RWPE2 (cell line): ENCODE measurements at regions not wholly inside any gene's neighbourhood (a gene's known extent, or its start where the extent isn't known, plus 50 kb on each side); places are given as distances from the start of the nearest gene placed in this dataset.
A peak's percentile ranks its signal among the peaks of the same experiment; 100 is the strongest.

Experiments used
- ATAC-seq: fragments of 200-7000 bp; cut with Tn5 transposase; 3 replicates; pipeline ENCODE4 v1.9.1; 2021; ENCODE audit warnings: low read depth
- DNase-seq: peaks from one replicate; pipeline ENCODE4 v3.0.0-alpha.2; 2020; ENCODE audit warnings: low spot score
- H3K27ac ChIP-seq: fragments of 450-650 bp; 2 replicates; pipeline ENCODE4 v1.5.1; 2017; ENCODE audit warnings: mild to moderate bottlenecking; ENCODE audit not compliant: poor library complexity, severe bottlenecking
- H3K27me3 ChIP-seq: fragments of 250-450 bp; sonication (Bioruptor Pico); 2 replicates; pipeline ENCODE4 v1.5.1; 2021; ENCODE audit warnings: mild to moderate bottlenecking, moderate library complexity; ENCODE audit not compliant: insufficient read depth, poor library complexity, severe bottlenecking
- H3K36me3 ChIP-seq: fragments of 250-450 bp; sonication (Bioruptor Pico); 2 replicates; pipeline ENCODE4 v1.5.1; 2020; ENCODE audit warnings: low read depth, mild to moderate bottlenecking, moderate library complexity
- H3K4me1 ChIP-seq: fragments of 250-450 bp; sonication (Bioruptor Pico); 2 replicates; pipeline ENCODE4 v1.5.1; 2021; ENCODE audit warnings: mild to moderate bottlenecking, moderate library complexity; ENCODE audit not compliant: insufficient read depth, poor library complexity, severe bottlenecking
- H3K4me3 ChIP-seq: fragments of 250-450 bp; sonication (Bioruptor Pico); 2 replicates; pipeline ENCODE4 v1.5.1; 2021; ENCODE audit warnings: mild to moderate bottlenecking, moderate library complexity; ENCODE audit not compliant: severe bottlenecking
- H3K9me3 ChIP-seq: fragments of 250-450 bp; sonication (Bioruptor Pico); 2 replicates; pipeline ENCODE4 v1.5.1; 2021; ENCODE audit warnings: mild to moderate bottlenecking, moderate library complexity; ENCODE audit not compliant: severe bottlenecking
- CTCF ChIP-seq: fragments of 450-650 bp; IDR thresholded peaks from one replicate; pipeline ENCODE4 v1.5.1; 2017; ENCODE audit warnings: mild to moderate bottlenecking, moderate library complexity; ENCODE audit not compliant: poor library complexity, severe bottlenecking

GRCh38 chr16:47848421-47849109, 307.2 kb downstream of the ABCC12 start:
- peaks cover 21% of the 10 kb centered on the region for H3K4me1 ChIP-seq
- no peaks in the 10 kb centered on the region for H3K36me3 ChIP-seq
- no peak overlapping the region for H3K4me3 ChIP-seq
- H3K27ac ChIP-seq: peak overlapping the region; percentile 84
- DNase-seq (no peak), ATAC-seq (peak; percentile 89)
- H3K9me3 ChIP-seq: no peaks in the 10 kb centered on the region
- no peaks in the 10 kb centered on the region for H3K27me3 ChIP-seq
- no peak for TF ChIP-seq CTCF

- DNase-seq (peak; percentile 78), ATAC-seq (peak; percentile 76)
- Histone ChIP-seq H3K36me3 (no peaks in the 10 kb centered on the region), H3K27me3 (no peaks in the 10 kb centered on the region), H3K4me1 (peaks cover 21% of the 10 kb centered on the region), H3K4me3 (no peak overlapping the region), H3K27ac (peak overlapping the region; percentile 84), H3K9me3 (no peaks in the 10 kb centered on the region)
- no peak for TF ChIP-seq CTCF
These were observed 308.4 kb downstream of the ABCC12 start for GRCh38 chr16:47847220-47847970.

- no peaks in the 10 kb centered on the region for H3K36me3 ChIP-seq
- H3K27me3 ChIP-seq: no peaks in the 10 kb centered on the region
- no peak overlapping the region for H3K4me3 ChIP-seq
- no peak for TF ChIP-seq CTCF
- H3K9me3 ChIP-seq: peaks cover 6% of the 10 kb centered on the region
- no peaks in the 10 kb centered on the region for H3K4me1 ChIP-seq
- DNase-seq (no peak), ATAC-seq (no peak)
- no peak overlapping the region for H3K27ac ChIP-seq
These were observed 321.2 kb downstream of the ABCC12 start for GRCh38 chr16:47834485-47835024.

- Histone ChIP-seq H3K9me3 (peaks cover 6% of the 10 kb centered on the region), H3K4me3 (no peak overlapping the region), H3K27me3 (no peaks in the 10 kb centered on the region), H3K27ac (no peak overlapping the region), H3K4me1 (no peaks in the 10 kb centered on the region), H3K36me3 (no peaks in the 10 kb centered on the region)
- ATAC-seq (no peak), DNase-seq (no peak)
- no peak for TF ChIP-seq CTCF
These were observed 322.0 kb downstream of the ABCC12 start for GRCh38 chr16:47833771-47834170.
